Breast epithelium (tissue), 4 donors: ENCODE measurements at regions not wholly inside any gene's neighbourhood (a gene's known extent, or its start where the extent isn't known, plus 50 kb on each side); places are given as distances from the start of the nearest gene placed in this dataset.

ENCODE experiments used
- DNase-seq, 2 donors: peaks; one replicate each; pipeline ENCODE4 v3.0.0-alpha.2; 2019; ENCODE audit warnings: low spot score in 2 of 2
- H3K27ac ChIP-seq, 2 donors: fragments of 200-600 bp; sonication (generic) in 1 of 2; one replicate each; pipeline ENCODE4 v1.5.1; 2016 to 2019; ENCODE audit warnings: mild to moderate bottlenecking in 1 of 2
- H3K27me3 ChIP-seq, 2 donors: fragments of 200-600 bp; sonication (generic) in 1 of 2; one replicate each; pipeline versions ENCODE4 v1.5.1 to v1.6.0; 2017 to 2019; ENCODE audit warnings: control low read depth in 1 of 2, mild to moderate bottlenecking in 1 of 2
- H3K36me3 ChIP-seq: fragments of 200-600 bp; one replicate; pipeline ENCODE4 v1.5.1; 2019
- H3K4me1 ChIP-seq, 2 donors: fragments of 200-600 bp; sonication (generic); one replicate each; pipeline ENCODE4 v1.5.1; 2016 to 2019; ENCODE audit warnings: control low read depth in 1 of 2
- H3K4me3 ChIP-seq, 3 donors: fragments of 200-600 bp; sonication (generic); 1 replicate in 2 of 3; 2 replicates in 1 of 3; pipeline ENCODE4 v1.5.1; 2016 to 2019; ENCODE audit warnings: mild to moderate bottlenecking in 3 of 3, moderate library complexity in 2 of 3
- H3K9me3 ChIP-seq, 2 donors: fragments of 200-600 bp; sonication (generic) in 1 of 2; one replicate each; pipeline ENCODE4 v1.5.1; 2016 to 2019; ENCODE audit warnings: control low read depth in 1 of 2
- POLR2A ChIP-seq: fragments of 450-650 bp; IDR thresholded peaks from one replicate; pipeline ENCODE4 v1.6.1; 2016; ENCODE audit warnings: antibody characterized with exemption, mild to moderate bottlenecking, moderate library complexity
- POLR2AphosphoS5 ChIP-seq, 3 donors: sonication (generic); formaldehyde crosslinking; IDR thresholded peaks; one replicate each; pipeline ENCODE4 v1.6.1; 2017; ENCODE audit warnings: antibody characterized with exemption in 3 of 3
- intact Hi-C: fragments of 100-400 bp; cut with DNase I; formaldehyde crosslinking; loops from one replicate; pipeline ENCODE4 v1.15.1; 2023; ENCODE audit warnings: low total_unique reads
- TF ChIP-seq, protein P1 (sequence below), 3 donors: fragments of 450-650 bp; IDR thresholded peaks; one replicate each; pipeline ENCODE4 v1.5.1; 2016 to 2017; ENCODE audit warnings: antibody characterized with exemption in 3 of 3, mild to moderate bottlenecking in 3 of 3, moderate library complexity in 3 of 3

DNA sequence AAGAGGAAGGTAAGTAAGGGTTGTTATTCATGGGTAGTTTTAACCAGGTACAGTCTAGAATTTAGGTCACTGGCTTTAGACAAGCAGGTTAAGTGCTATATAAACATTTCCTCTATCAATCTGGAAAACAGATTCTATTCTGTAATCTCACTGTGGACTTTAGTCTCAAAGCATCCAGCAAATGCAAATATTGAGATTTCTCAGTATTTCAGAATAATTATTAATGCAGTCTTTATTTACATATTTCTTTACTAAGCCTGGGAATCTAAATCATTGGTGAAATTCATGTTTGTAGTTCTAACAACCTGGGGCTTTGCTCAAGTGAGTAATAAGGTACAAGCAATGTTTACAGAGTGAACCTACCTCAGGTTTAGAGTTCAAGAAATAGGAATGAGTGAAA lies 61.9 kb downstream of the SLC41A2 start:
- peaks cover 0 to 6% of the 10 kb centered on the region in 2 donors for H3K9me3 ChIP-seq
- DNase-seq = no peak
- TF ChIP-seq POLR2A = no peak
- TF ChIP-seq, protein P1, sequence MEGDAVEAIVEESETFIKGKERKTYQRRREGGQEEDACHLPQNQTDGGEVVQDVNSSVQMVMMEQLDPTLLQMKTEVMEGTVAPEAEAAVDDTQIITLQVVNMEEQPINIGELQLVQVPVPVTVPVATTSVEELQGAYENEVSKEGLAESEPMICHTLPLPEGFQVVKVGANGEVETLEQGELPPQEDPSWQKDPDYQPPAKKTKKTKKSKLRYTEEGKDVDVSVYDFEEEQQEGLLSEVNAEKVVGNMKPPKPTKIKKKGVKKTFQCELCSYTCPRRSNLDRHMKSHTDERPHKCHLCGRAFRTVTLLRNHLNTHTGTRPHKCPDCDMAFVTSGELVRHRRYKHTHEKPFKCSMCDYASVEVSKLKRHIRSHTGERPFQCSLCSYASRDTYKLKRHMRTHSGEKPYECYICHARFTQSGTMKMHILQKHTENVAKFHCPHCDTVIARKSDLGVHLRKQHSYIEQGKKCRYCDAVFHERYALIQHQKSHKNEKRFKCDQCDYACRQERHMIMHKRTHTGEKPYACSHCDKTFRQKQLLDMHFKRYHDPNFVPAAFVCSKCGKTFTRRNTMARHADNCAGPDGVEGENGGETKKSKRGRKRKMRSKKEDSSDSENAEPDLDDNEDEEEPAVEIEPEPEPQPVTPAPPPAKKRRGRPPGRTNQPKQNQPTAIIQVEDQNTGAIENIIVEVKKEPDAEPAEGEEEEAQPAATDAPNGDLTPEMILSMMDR (IDR thresholded peaks at IDR 0.05) = no peak
- no peak for TF ChIP-seq POLR2AphosphoS5 (IDR thresholded peaks at IDR 0.05)
- no peaks in the 10 kb centered on the region for H3K36me3 ChIP-seq
- no peaks in the 10 kb centered on the region for H3K4me1 ChIP-seq
- no peak overlapping the region for H3K27ac ChIP-seq
- intact Hi-C loops = no loop called here
- H3K4me3 ChIP-seq = no peak overlapping the region
- no peaks in the 10 kb centered on the region for H3K27me3 ChIP-seq

DNA sequence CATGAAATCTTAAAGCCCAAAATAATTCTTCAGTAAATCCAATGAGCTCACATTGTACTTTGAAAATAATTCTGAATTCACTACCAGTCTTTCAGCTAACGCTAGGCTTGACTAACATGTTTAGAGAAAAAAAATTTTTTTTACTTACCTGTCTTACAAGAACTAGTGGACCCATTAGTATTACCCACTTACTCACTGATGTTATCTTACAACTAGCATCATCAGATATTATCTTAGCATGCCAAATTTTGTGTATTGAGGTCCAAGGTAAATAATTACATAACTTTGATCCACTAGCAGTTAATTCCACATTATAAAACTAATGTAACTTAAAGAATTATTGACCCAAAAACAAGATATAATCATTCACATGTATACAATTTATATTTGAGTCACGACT lies 62.7 kb downstream of the SLC41A2 start:
- no peaks in the 10 kb centered on the region for H3K4me1 ChIP-seq
- intact Hi-C loops = no loop called here
- H3K36me3 ChIP-seq = no peaks in the 10 kb centered on the region
- peaks cover 0 to 6% of the 10 kb centered on the region in 2 donors for H3K9me3 ChIP-seq
- DNase-seq = no peak
- H3K27ac ChIP-seq = no peak overlapping the region
- TF ChIP-seq POLR2A (no peak), POLR2AphosphoS5 (IDR thresholded peaks at IDR 0.05) (no peak)
- TF ChIP-seq, protein P1 (IDR thresholded peaks at IDR 0.05) = no peak
- H3K4me3 ChIP-seq = no peak overlapping the region
- H3K27me3 ChIP-seq = no peaks in the 10 kb centered on the region

DNA sequence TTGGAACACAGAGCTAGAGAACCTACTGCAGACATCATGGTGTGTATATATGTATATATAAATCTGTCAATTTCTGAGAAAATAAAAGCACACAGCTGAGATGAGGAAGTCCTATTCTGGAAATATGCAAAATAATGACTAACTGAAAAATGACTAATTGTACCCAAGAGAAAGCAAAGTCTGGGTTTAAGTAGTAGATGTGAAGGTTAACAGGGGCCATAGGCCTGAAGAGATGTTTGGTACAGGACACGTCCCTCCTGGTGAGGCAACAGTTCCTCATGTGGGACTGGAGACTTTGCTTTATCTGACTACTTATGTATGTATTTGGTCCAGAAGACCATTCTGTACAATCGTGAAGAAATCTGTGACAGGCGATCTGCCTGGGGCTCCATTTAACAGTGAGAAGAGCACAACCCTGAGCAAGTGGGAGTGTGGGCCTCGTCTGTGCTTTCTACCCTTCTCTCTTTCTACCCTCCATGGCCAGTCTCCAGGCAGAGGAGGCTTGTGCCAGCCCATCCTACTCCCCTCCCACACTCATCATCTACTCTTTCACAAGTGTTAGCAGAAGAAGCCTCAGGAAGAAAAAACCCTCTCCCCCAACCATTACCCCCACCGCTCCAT lies 67.5 kb downstream of the SLC41A2 start:
- H3K27me3 ChIP-seq = no peaks in the 10 kb centered on the region
- H3K9me3 ChIP-seq = no peaks in the 10 kb centered on the region
- intact Hi-C loops = no loop called here
- TF ChIP-seq, protein P1 (IDR thresholded peaks at IDR 0.05) = no peak
- no peak for TF ChIP-seq POLR2AphosphoS5 (IDR thresholded peaks at IDR 0.05)
- TF ChIP-seq POLR2A = no peak
- no peaks in the 10 kb centered on the region for H3K4me1 ChIP-seq
- no peak overlapping the region for H3K4me3 ChIP-seq
- DNase-seq = no peak
- H3K36me3 ChIP-seq = no peaks in the 10 kb centered on the region
- H3K27ac ChIP-seq = no peak overlapping the region

DNA sequence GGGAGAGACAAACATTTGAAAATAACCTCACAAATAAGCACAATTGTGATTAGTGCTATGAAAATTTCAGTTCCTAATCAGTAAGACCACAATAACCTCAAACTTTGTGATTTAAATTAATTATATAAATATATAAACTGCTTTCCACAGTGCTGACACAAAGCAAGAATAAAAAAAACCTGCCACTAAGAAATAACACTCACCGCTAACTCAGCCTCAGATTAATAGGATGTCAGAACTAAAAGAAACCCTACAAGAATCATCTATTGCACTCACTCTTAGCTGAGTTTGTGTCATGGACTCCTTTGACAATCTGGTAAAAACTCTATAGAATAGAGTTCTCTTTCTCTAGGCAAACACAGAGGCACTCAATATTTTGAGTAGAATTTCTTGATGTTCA lies 68.4 kb downstream of the SLC41A2 start:
- H3K27ac ChIP-seq = no peak overlapping the region
- no peak overlapping the region for H3K4me3 ChIP-seq
- DNase-seq = no peak
- no peaks in the 10 kb centered on the region for H3K36me3 ChIP-seq
- no peaks in the 10 kb centered on the region for H3K9me3 ChIP-seq
- intact Hi-C loops = no loop called here
- no peaks in the 10 kb centered on the region for H3K27me3 ChIP-seq
- TF ChIP-seq POLR2A = no peak
- TF ChIP-seq, protein P1 (IDR thresholded peaks at IDR 0.05) = no peak
- no peak for TF ChIP-seq POLR2AphosphoS5 (IDR thresholded peaks at IDR 0.05)
- H3K4me1 ChIP-seq = no peaks in the 10 kb centered on the region

DNA sequence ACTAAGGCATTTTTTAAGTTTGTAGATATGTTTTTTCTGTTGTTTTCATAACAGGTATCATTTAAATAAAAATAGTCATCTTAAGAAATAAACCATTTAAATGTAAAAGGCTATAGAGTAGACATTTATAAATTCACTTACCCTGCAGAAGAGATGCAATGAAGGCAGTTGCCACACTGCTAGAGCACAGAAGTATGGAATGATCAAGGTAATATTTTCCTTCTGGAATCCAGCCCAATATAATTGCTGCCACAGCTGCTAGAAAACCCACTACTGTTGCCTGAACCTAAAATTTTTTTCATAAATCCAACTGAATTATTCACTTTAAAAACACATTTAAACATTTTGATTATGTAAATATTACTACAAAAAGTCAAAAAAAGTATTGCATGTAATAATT lies 69.2 kb downstream of the SLC41A2 start:
- Histone ChIP-seq H3K27me3 (no peaks in the 10 kb centered on the region), H3K27ac (no peak overlapping the region), H3K9me3 (no peaks in the 10 kb centered on the region), H3K4me3 (no peak overlapping the region), H3K4me1 (no peaks in the 10 kb centered on the region), H3K36me3 (no peaks in the 10 kb centered on the region)
- intact Hi-C loops = no loop called here
- TF ChIP-seq, protein P1 (IDR thresholded peaks at IDR 0.05) = no peak
- TF ChIP-seq POLR2A (no peak), POLR2AphosphoS5 (IDR thresholded peaks at IDR 0.05) (no peak)
- DNase-seq = no peak
